ENCODE measurements at regions not wholly inside any gene's neighbourhood (a gene's known extent, or its start where the extent isn't known, plus 50 kb on each side); places are given as distances from the start of the nearest gene placed in this dataset.

DNA sequence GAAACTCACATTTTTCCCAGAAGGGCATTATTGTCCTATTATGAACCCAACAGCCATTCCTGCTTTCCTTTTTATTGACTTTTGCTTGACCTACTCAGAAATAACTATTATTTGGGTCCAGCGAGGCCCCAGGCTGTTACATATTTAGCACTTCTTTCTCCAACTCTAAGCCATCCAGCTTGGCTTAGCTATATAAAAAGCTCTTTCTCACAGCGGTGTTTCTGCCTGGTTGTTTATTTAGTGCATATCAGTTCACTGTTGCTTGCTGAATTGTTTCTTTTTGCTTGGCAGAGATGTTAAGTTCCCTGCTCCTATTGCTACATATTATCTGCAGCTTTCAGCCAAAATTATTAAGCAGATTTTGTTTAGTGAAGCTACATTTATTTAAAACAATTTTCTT is 1156.8 kb upstream of the SEMA6A start:
- TF ChIP-seq SP1 (IDR thresholded peaks at IDR 0.05) (no peak), FOXK2 (IDR thresholded peaks at IDR 0.05) (no peak), FOXM1 (IDR thresholded peaks at IDR 0.05; ENCODE audit: borderline replicate concordance) (no peak), BHLHE40 (IDR thresholded peaks at IDR 0.05; ENCODE audit: borderline replicate concordance) (no peak), ZNF384 (IDR thresholded peaks at IDR 0.05) (no peak)
- TF ChIP-seq, protein P1, sequence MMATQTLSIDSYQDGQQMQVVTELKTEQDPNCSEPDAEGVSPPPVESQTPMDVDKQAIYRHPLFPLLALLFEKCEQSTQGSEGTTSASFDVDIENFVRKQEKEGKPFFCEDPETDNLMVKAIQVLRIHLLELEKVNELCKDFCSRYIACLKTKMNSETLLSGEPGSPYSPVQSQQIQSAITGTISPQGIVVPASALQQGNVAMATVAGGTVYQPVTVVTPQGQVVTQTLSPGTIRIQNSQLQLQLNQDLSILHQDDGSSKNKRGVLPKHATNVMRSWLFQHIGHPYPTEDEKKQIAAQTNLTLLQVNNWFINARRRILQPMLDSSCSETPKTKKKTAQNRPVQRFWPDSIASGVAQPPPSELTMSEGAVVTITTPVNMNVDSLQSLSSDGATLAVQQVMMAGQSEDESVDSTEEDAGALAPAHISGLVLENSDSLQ (IDR thresholded peaks at IDR 0.05): no peak

Measured in HEK293T (cell line).